HEK293 (cell line): ENCODE measurements at regions not wholly inside any gene's neighbourhood (a gene's known extent, or its start where the extent isn't known, plus 50 kb on each side); places are given as distances from the start of the nearest gene placed in this dataset.

Experiments used
- CTCF ChIA-PET: fragments of 350-600 bp; formaldehyde crosslinking; extraction: SDS; loops from one replicate; lab custom pipeline; 2021; ENCODE audit warnings: antibody characterized with exemption; lab: Yijun Ruan, JAX
- POLR2A ChIA-PET: fragments of 300-600 bp; formaldehyde crosslinking; extraction: SDS; loops from one replicate; lab custom pipeline; 2020; ENCODE audit warnings: antibody characterized with exemption, inconsistent platforms; lab: Yijun Ruan, JAX
- H3K27ac ChIP-seq: fragments of 200-500 bp; sonication (Bioruptor generic); 2 replicates; pipeline ENCODE4 v1.5.1; 2014; ENCODE audit warnings: low read depth, low read length, control low read depth, inconsistent platforms; ENCODE audit errors: extremely low read depth
- H3K36me3 ChIP-seq, 2 experiments: fragments of 200-500 bp in 1 of 2; sonication (Bioruptor generic) in 1 of 2; 1 replicate in 1 of 2; 2 replicates in 1 of 2; pipeline ENCODE4 v1.5.1; 2014 to 2017; ENCODE audit warnings: inconsistent platforms in 2 of 2, low read length in 2 of 2; ENCODE audit not compliant: control insufficient read depth in 2 of 2, insufficient read depth in 1 of 2
- H3K4me1 ChIP-seq: fragments of 200-500 bp; sonication (Bioruptor generic); 2 replicates; pipeline ENCODE4 v1.5.1; 2014; ENCODE audit warnings: mild to moderate bottlenecking, low read length, inconsistent platforms; ENCODE audit not compliant: control insufficient read depth, insufficient read depth
- H3K4me3 ChIP-seq: 2 replicates; pipeline ENCODE4 v1.5.1; 2011; ENCODE audit warnings: low read depth, mild to moderate bottlenecking, control low read depth, low read length, moderate library complexity
- H3K9me3 ChIP-seq: fragments of 200-500 bp; sonication (Bioruptor generic); 2 replicates; pipeline ENCODE4 v1.5.1; 2014; ENCODE audit warnings: low read depth, low read length, inconsistent platforms; ENCODE audit not compliant: control insufficient read depth, insufficient read depth
- EGR2 ChIP-seq: fragments of 450-650 bp; formaldehyde crosslinking; IDR thresholded peaks from 2 replicates; pipeline ENCODE4 v1.5.1; 2016; ENCODE audit warnings: low read depth, missing biosample characterization, missing genetic modification characterization
- GLIS2 ChIP-seq: fragments of 450-650 bp; formaldehyde crosslinking; IDR thresholded peaks from 2 replicates; pipeline ENCODE4 v1.5.1; 2016; ENCODE audit warnings: missing biosample characterization, missing genetic modification characterization
- IKZF3 ChIP-seq: fragments of 450-650 bp; IDR thresholded peaks from 2 replicates; pipeline ENCODE4 v1.5.0; 2018; ENCODE audit warnings: missing biosample characterization, mild to moderate bottlenecking, missing genetic modification characterization, moderate library complexity
- KLF1 ChIP-seq: fragments of 450-650 bp; formaldehyde crosslinking; IDR thresholded peaks from 2 replicates; pipeline ENCODE4 v1.5.1; 2016; ENCODE audit warnings: missing biosample characterization, missing genetic modification characterization
- KLF7 ChIP-seq: fragments of 450-650 bp; formaldehyde crosslinking; IDR thresholded peaks from 2 replicates; pipeline ENCODE4 v1.5.1; 2016; ENCODE audit warnings: missing biosample characterization, missing genetic modification characterization, borderline replicate concordance
- PRDM1 ChIP-seq: fragments of 450-650 bp; formaldehyde crosslinking; IDR thresholded peaks from 2 replicates; pipeline ENCODE4; 2016; ENCODE audit warnings: missing biosample characterization, missing genetic modification characterization
- PRDM4 ChIP-seq: fragments of 450-650 bp; formaldehyde crosslinking; IDR thresholded peaks from 2 replicates; pipeline ENCODE4 v1.5.1; 2017; ENCODE audit warnings: missing biosample characterization, missing genetic modification characterization
- RBAK ChIP-seq: fragments of 450-650 bp; formaldehyde crosslinking; IDR thresholded peaks from 2 replicates; pipeline ENCODE4 v1.5.1; 2016; ENCODE audit warnings: missing biosample characterization, missing genetic modification characterization
- SETDB1 ChIP-seq: IDR thresholded peaks from one replicate; pipeline ENCODE4 v1.6.1; 2017; ENCODE audit warnings: mild to moderate bottlenecking, low read length, moderate library complexity, mixed read lengths; ENCODE audit not compliant: insufficient read length
- ZBTB1 ChIP-seq: fragments of 450-650 bp; formaldehyde crosslinking; IDR thresholded peaks from 2 replicates; pipeline ENCODE4 v1.5.1; 2016; ENCODE audit warnings: missing biosample characterization, missing genetic modification characterization
- ZBTB7A ChIP-seq: fragments of 450-650 bp; formaldehyde crosslinking; IDR thresholded peaks from 2 replicates; pipeline ENCODE4 v1.5.1; 2016; ENCODE audit warnings: low read depth, missing biosample characterization, missing genetic modification characterization
- ZBTB8A ChIP-seq: fragments of 450-650 bp; formaldehyde crosslinking; IDR thresholded peaks from 2 replicates; pipeline ENCODE4 v1.5.1; 2016; ENCODE audit warnings: missing biosample characterization, missing genetic modification characterization
- ZFP3 ChIP-seq: fragments of 450-650 bp; formaldehyde crosslinking; IDR thresholded peaks from 2 replicates; pipeline ENCODE4 v1.5.1; 2016; ENCODE audit warnings: low read depth, missing biosample characterization, missing genetic modification characterization
- ZNF138 ChIP-seq: fragments of 450-650 bp; formaldehyde crosslinking; IDR thresholded peaks from 2 replicates; pipeline ENCODE4 v1.5.1; 2016; ENCODE audit warnings: missing biosample characterization, missing genetic modification characterization, borderline replicate concordance
- ZNF146 ChIP-seq: fragments of 450-650 bp; formaldehyde crosslinking; IDR thresholded peaks from 2 replicates; pipeline ENCODE4 v1.5.1; 2016; ENCODE audit warnings: missing biosample characterization, missing genetic modification characterization
- ZNF211 ChIP-seq: fragments of 450-650 bp; formaldehyde crosslinking; IDR thresholded peaks from 2 replicates; pipeline ENCODE4 v1.5.1; 2016; ENCODE audit warnings: low read depth, missing biosample characterization, missing genetic modification characterization
- ZNF214 ChIP-seq: fragments of 450-650 bp; formaldehyde crosslinking; IDR thresholded peaks from 2 replicates; pipeline ENCODE4 v1.5.1; 2017; ENCODE audit warnings: missing biosample characterization, mild to moderate bottlenecking, missing genetic modification characterization, borderline replicate concordance
- ZNF341 ChIP-seq: fragments of 450-650 bp; formaldehyde crosslinking; IDR thresholded peaks from 2 replicates; pipeline ENCODE4; 2016; ENCODE audit warnings: low read depth, missing biosample characterization, missing genetic modification characterization
- ZNF394 ChIP-seq: fragments of 450-650 bp; formaldehyde crosslinking; IDR thresholded peaks from 2 replicates; pipeline ENCODE4 v1.5.1; 2016; ENCODE audit warnings: missing biosample characterization, missing genetic modification characterization, mild to moderate bottlenecking, moderate library complexity, borderline replicate concordance
- ZNF48 ChIP-seq: fragments of 450-650 bp; formaldehyde crosslinking; IDR thresholded peaks from 2 replicates; pipeline ENCODE4 v1.5.1; 2016; ENCODE audit warnings: missing biosample characterization, missing genetic modification characterization
- ZNF518A ChIP-seq: fragments of 450-650 bp; formaldehyde crosslinking; conservative IDR thresholded peaks from 2 replicates; pipeline ENCODE4 v1.5.1; 2016; ENCODE audit warnings: low read depth, missing biosample characterization, missing genetic modification characterization
- ZNF548 ChIP-seq: fragments of 450-650 bp; formaldehyde crosslinking; IDR thresholded peaks from 2 replicates; pipeline ENCODE4 v1.5.1; 2016; ENCODE audit warnings: missing biosample characterization, missing genetic modification characterization
- ZNF558 ChIP-seq: fragments of 450-650 bp; formaldehyde crosslinking; IDR thresholded peaks from 2 replicates; pipeline ENCODE4 v1.5.1; 2016; ENCODE audit warnings: missing biosample characterization, missing genetic modification characterization
- ZNF701 ChIP-seq: fragments of 450-650 bp; formaldehyde crosslinking; IDR thresholded peaks from 2 replicates; pipeline ENCODE4 v1.5.1; 2016; ENCODE audit warnings: missing biosample characterization, missing genetic modification characterization

GRCh38 chr3:184498986-184499606, 62.5 kb upstream of the EPHB3 start:
- ChIA-PET CTCF (interaction anchor here (0.6 to 2.2 kb wide), 2 partner anchors 15 to 243 kb away, joined by 4 to 6 read pairs; no protein-coding TSS in a partner anchor), POLR2A (no interaction called here)
- Histone ChIP-seq H3K4me1 (no peaks in the 10 kb centered on the region), H3K9me3 (no peaks in the 10 kb centered on the region), H3K36me3 (no peaks in the 10 kb centered on the region), H3K4me3 (no peak overlapping the region), H3K27ac (no peak overlapping the region)
- TF ChIP-seq PRDM4 (tag by site-specific recombination): peak; percentile 97
- no peak for TF ChIP-seq IKZF3 (tag by site-specific recombination)

- no peak for TF ChIP-seq RBAK (tag by site-specific recombination)
- peak; percentile 86 for TF ChIP-seq KLF1 (tag by site-specific recombination)
- TF ChIP-seq, all 188 proteins: peak for 1
- H3K9me3 ChIP-seq: no peaks in the 10 kb centered on the region
- no peaks in the 10 kb centered on the region for H3K4me1 ChIP-seq
- no peak overlapping the region for H3K4me3 ChIP-seq
- ChIA-PET POLR2A (no interaction called here), CTCF (interaction anchor here (0.6 to 2.2 kb wide), 3 partner anchors 13 to 216 kb away, joined by 3 to 6 read pairs (median 4); no protein-coding TSS in a partner anchor)
- H3K36me3 ChIP-seq: no peaks in the 10 kb centered on the region
- H3K27ac ChIP-seq: no peak overlapping the region
These were observed 61.2 kb upstream of the EPHB3 start for GRCh38 chr3:184500344-184500923.

- CTCF ChIA-PET: no interaction called here
- Histone ChIP-seq H3K36me3 (no peaks in the 10 kb centered on the region), H3K4me3 (no peak overlapping the region), H3K27ac (no peak overlapping the region), H3K4me1 (no peaks in the 10 kb centered on the region), H3K9me3 (no peaks in the 10 kb centered on the region)
- POLR2A ChIA-PET: no interaction called here
- no peak for TF ChIP-seq ZNF394 (tag by site-specific recombination)
- no peak for TF ChIP-seq ZFP3 (tag by site-specific recombination)
- TF ChIP-seq ZBTB8A (tag by site-specific recombination): no peak
- TF ChIP-seq GLIS2 (tag by site-specific recombination): no peak
- TF ChIP-seq ZNF138 (tag by site-specific recombination): no peak
- no peak for TF ChIP-seq ZNF518A (tag by site-specific recombination)
- TF ChIP-seq ZNF701 (tag by site-specific recombination): no peak
- no peak for TF ChIP-seq ZBTB7A (tag by site-specific recombination)
- no peak for TF ChIP-seq ZNF548 (tag by site-specific recombination)
- no peak for TF ChIP-seq EGR2 (tag by site-specific recombination)
- no peak for TF ChIP-seq ZNF341 (tag by site-specific recombination)
- TF ChIP-seq ZNF48 (tag by site-specific recombination): no peak
- peak; percentile 95 for TF ChIP-seq ZNF558 (tag by site-specific recombination)
- TF ChIP-seq SETDB1: peak; percentile 71
- TF ChIP-seq ZNF146 (tag by site-specific recombination): no peak
- TF ChIP-seq ZNF211 (tag by site-specific recombination): no peak
- TF ChIP-seq ZBTB1 (tag by site-specific recombination): no peak
- no peak for TF ChIP-seq KLF7 (tag by site-specific recombination)
- no peak for TF ChIP-seq PRDM1 (tag by site-specific recombination)
- TF ChIP-seq ZNF214 (tag by site-specific recombination): no peak
These were observed 59.4 kb upstream of the EPHB3 start for GRCh38 chr3:184502123-184502667.
